SK-N-MC (cell line): ENCODE measurements at regions not wholly inside any gene's neighbourhood (a gene's known extent, or its start where the extent isn't known, plus 50 kb on each side); places are given as distances from the start of the nearest gene placed in this dataset.

ENCODE experiments used
- EZH2 ChIP-seq: fragments of 200-600 bp; sonication (generic); IDR thresholded peaks from one replicate; pipeline ENCODE4 v1.6.1; 2017; ENCODE audit warnings: antibody characterized with exemption
- FOXP2 ChIP-seq: optimal IDR thresholded peaks from 2 replicates; pipeline ENCODE3; 2011; ENCODE audit warnings: mild to moderate bottlenecking, moderate library complexity; ENCODE audit not compliant: insufficient read depth; ENCODE audit errors: extremely low read length, control extremely low read depth
- POLR2AphosphoS5 ChIP-seq: IDR thresholded peaks from 2 replicates; pipeline ENCODE4 v1.6.1; 2012; ENCODE audit warnings: mild to moderate bottlenecking, low read depth, low read length, borderline replicate concordance

DNA sequence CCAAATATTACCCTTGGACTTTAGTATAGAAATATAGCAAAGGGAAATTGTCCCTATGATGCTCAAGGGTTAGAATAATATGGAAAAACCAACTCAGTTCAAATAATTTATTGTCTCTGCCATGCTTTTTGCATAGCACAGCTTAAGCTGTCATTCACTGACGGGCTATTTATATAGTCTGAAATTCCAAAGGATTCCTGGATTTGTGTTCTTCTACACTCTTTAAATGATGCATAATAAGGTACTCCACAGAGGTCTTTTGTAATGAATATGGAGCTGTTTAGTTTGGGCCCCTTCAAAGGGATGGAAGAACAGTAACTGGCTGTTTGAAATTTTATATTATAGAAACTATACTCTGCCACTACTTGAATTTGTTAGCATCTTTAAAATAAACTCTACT lies 276.6 kb upstream of the FERD3L start:
- TF ChIP-seq EZH2 = no peak
- no peak for TF ChIP-seq POLR2AphosphoS5
- TF ChIP-seq FOXP2 = no peak
